GM13976 (cell line): ENCODE measurements at regions not wholly inside any gene's neighbourhood (a gene's known extent, or its start where the extent isn't known, plus 50 kb on each side); places are given as distances from the start of the nearest gene placed in this dataset.

Experiments used
- DNase-seq: peaks from one replicate; pipeline ENCODE4 v3.0.0; 2012; ENCODE audit warnings: low spot score
- CTCF ChIP-seq: IDR thresholded peaks from 2 replicates; pipeline ENCODE4 v1.5.1; 2012; ENCODE audit warnings: borderline replicate concordance, mild to moderate bottlenecking; ENCODE audit not compliant: insufficient read depth; ENCODE audit errors: extremely low read depth, missing control alignments, control extremely low read depth
- in situ Hi-C: fragments of 300-500 bp; cut with MboI; formaldehyde crosslinking; loops from one replicate; pipeline ENCODE4 v1.12.0; 2022; ENCODE audit warnings: low sequenced_read_pairs, mixed read lengths, inconsistent platforms; ENCODE audit not compliant: unreplicated experiment

- no peak for TF ChIP-seq CTCF
- in situ Hi-C loops: no loop called here
- peak; percentile 23 for DNase-seq
These were observed 53.7 kb upstream of the MTPN start for GRCh38 chr7:136030867-136031318.

GRCh38 chr7:136030330-136030729 lies 53.2 kb upstream of the MTPN start:
- TF ChIP-seq CTCF: no peak
- in situ Hi-C loops: no loop called here
- DNase-seq: no peak

GRCh38 chr7:136027160-136027559 lies 50.0 kb upstream of the MTPN start:
- TF ChIP-seq CTCF: no peak
- in situ Hi-C loops: no loop called here
- no peak for DNase-seq
